B cell (primary cell): ENCODE measurements at regions not wholly inside any gene's neighbourhood (a gene's known extent, or its start where the extent isn't known, plus 50 kb on each side); places are given as distances from the start of the nearest gene placed in this dataset.

Experiments used
- ATAC-seq: fragments of 200-7000 bp; cut with Tn5 transposase; one replicate; pipeline ENCODE4 v1.10.0; 2021; ENCODE audit warnings: low read depth, mild to moderate bottlenecking, moderate number of reproducible peaks, moderate library complexity
- CTCF ChIA-PET: fragments of 350-600 bp; sonication (Branson Sonifier 250); formaldehyde crosslinking; loops from one replicate; lab custom pipeline; 2021; ENCODE audit warnings: antibody characterized with exemption, inconsistent platforms; lab: Charles Lee
- POLR2A ChIA-PET: fragments of 350-600 bp; sonication (Branson Sonifier 250); formaldehyde crosslinking; loops from one replicate; lab custom pipeline; 2021; ENCODE audit warnings: antibody characterized with exemption; lab: Charles Lee
- DNase-seq: peaks from one replicate; pipeline ENCODE4 v3.0.0; 2013
- H2AFZ ChIP-seq: 2 replicates; pipeline ENCODE4 v1.6.1; 2012; ENCODE audit warnings: mild to moderate bottlenecking, low read depth, low read length; ENCODE audit not compliant: insufficient read depth, poor library complexity, severe bottlenecking
- H3K27ac ChIP-seq, 2 donors: 1 replicate in 1 of 2; 2 replicates in 1 of 2; pipeline ENCODE4 v1.5.1; 2012 to 2013; ENCODE audit warnings: low read length in 2 of 2, mild to moderate bottlenecking in 2 of 2, moderate library complexity in 1 of 2
- H3K27me3 ChIP-seq, 4 experiments: fragments of 200-600 bp in 1 of 4; sonication (generic) in 1 of 4; replicated peaks in 1 of 4; 1 replicate in 2 of 4; 2 replicates in 2 of 4; pipeline versions ENCODE4 v1.6.1 to v1.7.0; 2013 to 2016; ENCODE audit warnings: low read length in 3 of 4, mild to moderate bottlenecking in 2 of 4, mixed read lengths in 1 of 4, moderate library complexity in 1 of 4; ENCODE audit not compliant: insufficient read depth in 4 of 4, control insufficient read depth in 3 of 4; ENCODE audit errors: control extremely low read depth in 1 of 4
- H3K36me3 ChIP-seq, 2 experiments: replicated peaks in 1 of 2; 1 replicate in 1 of 2; 2 replicates in 1 of 2; pipeline versions ENCODE4 v1.6.1 to v1.7.1; 2013; ENCODE audit warnings: low read length in 1 of 2; ENCODE audit not compliant: insufficient read depth in 2 of 2, control insufficient read depth in 1 of 2; ENCODE audit errors: control extremely low read depth in 1 of 2, extremely low read depth in 1 of 2
- H3K4me1 ChIP-seq, 2 donors: fragments of 200-600 bp in 1 of 2; sonication (generic) in 1 of 2; 1 replicate in 1 of 2; 2 replicates in 1 of 2; pipeline versions ENCODE4 v1.5.1 to v1.6.1; 2013 to 2017; ENCODE audit warnings: low read length in 2 of 2; ENCODE audit not compliant: control insufficient read depth in 2 of 2, insufficient read depth in 2 of 2
- H3K4me2 ChIP-seq: replicated peaks from 2 replicates; pipeline ENCODE3; 2012; ENCODE audit warnings: mild to moderate bottlenecking, low read depth, low read length; ENCODE audit not compliant: poor library complexity, severe bottlenecking
- H3K4me3 ChIP-seq, 5 experiments: fragments of 200-600 bp in 1 of 5; sonication (generic) in 1 of 5; 1 replicate in 3 of 5; 2 replicates in 2 of 5; pipeline versions ENCODE4 v1.5.1 to v1.7.0; 2011 to 2016; ENCODE audit warnings: low read length in 4 of 5, mild to moderate bottlenecking in 4 of 5, low read depth in 2 of 5, control low read depth in 1 of 5, moderate library complexity in 1 of 5; ENCODE audit not compliant: insufficient read depth in 1 of 5; ENCODE audit errors: control extremely low read depth in 1 of 5, extremely low read depth in 1 of 5
- H3K79me2 ChIP-seq: fragments of 200-600 bp; sonication (generic); one replicate; pipeline ENCODE4 v1.6.0; 2016; ENCODE audit warnings: low read length; ENCODE audit not compliant: control insufficient read depth, insufficient read depth
- H3K9ac ChIP-seq: fragments of 200-600 bp; sonication (generic); 2 replicates; pipeline ENCODE4 v1.6.1; 2017; ENCODE audit warnings: mild to moderate bottlenecking, low read length, moderate library complexity
- H3K9me3 ChIP-seq, 3 donors: one replicate each; pipeline versions ENCODE4 v1.6.1 to v1.7.1; 2013; ENCODE audit warnings: low read length in 2 of 3; ENCODE audit not compliant: control insufficient read depth in 2 of 3, insufficient read depth in 1 of 3; ENCODE audit errors: control extremely low read depth in 1 of 3
- H4K20me1 ChIP-seq: 2 replicates; pipeline ENCODE4 v1.6.0; 2012; ENCODE audit warnings: mild to moderate bottlenecking, low read length; ENCODE audit not compliant: insufficient read depth, control insufficient read depth, poor library complexity, severe bottlenecking
- H3K27ac Mint-ChIP-seq: one replicate; pipeline ENCODE4 v1.8.0; 2021; ENCODE audit warnings: mixed read lengths
- H3K27me3 Mint-ChIP-seq: one replicate; pipeline ENCODE4 v1.8.0; 2021; ENCODE audit warnings: mixed read lengths
- H3K4me1 Mint-ChIP-seq: one replicate; pipeline ENCODE4 v1.8.0; 2021; ENCODE audit warnings: mixed read lengths
- H3K4me3 Mint-ChIP-seq: one replicate; pipeline ENCODE4 v1.8.0; 2021; ENCODE audit warnings: mixed read lengths
- H3K9me3 Mint-ChIP-seq: one replicate; pipeline ENCODE4 v1.8.0; 2022; ENCODE audit warnings: mixed read lengths; ENCODE audit not compliant: insufficient read depth
- EZH2 ChIP-seq: IDR thresholded peaks from 2 replicates; pipeline ENCODE4 v1.6.1; 2012; ENCODE audit warnings: borderline replicate concordance, low read depth, mild to moderate bottlenecking, moderate library complexity, low read length; ENCODE audit not compliant: insufficient read depth, poor library complexity, severe bottlenecking
- WGBS: methylation state at CpG from one replicate; pipeline ENCODE4 v1.1.5; 2013; ENCODE audit warnings: missing lambda C conversion rate; ENCODE audit not compliant: insufficient coverage; 5-methylcytosine and 5-hydroxymethylcytosine counted together
- intact Hi-C: fragments of 100-400 bp; cut with micrococcal nuclease; formaldehyde crosslinking; loops from one replicate; pipeline ENCODE4 v1.10.0; 2022
- TF ChIP-seq, protein P1 (sequence below): fragments of 200-600 bp; IDR thresholded peaks from one replicate; pipeline ENCODE4 v1.8.0; 2022; ENCODE audit warnings: antibody characterized with exemption, mild to moderate bottlenecking

DNA sequence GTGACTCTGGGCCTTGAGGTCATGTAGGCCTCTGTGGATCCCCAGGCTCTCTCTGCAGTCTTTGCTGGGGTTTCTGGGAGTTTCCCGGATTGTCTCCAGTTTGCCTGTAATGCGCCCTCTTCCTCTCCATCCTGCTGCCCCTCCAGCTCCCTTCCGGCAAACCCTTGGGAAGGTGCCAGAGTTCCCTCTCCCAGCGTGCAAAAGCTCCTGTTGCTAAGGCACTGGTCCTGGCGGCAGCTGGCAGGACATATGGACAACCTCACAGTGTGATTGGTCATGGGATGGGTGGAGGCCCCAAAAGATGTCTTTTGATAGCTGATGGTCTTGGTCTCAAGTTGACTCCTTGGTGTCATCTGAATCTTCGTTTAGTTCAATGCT lies 320.1 kb downstream of the CYP26B1 start:
- H3K79me2 ChIP-seq: no peaks in the 10 kb centered on the region
- H3K9ac ChIP-seq: no peak overlapping the region
- no peaks in the 10 kb centered on the region for H3K4me1 ChIP-seq
- H3K4me1 Mint-ChIP-seq: no peaks in the 10 kb centered on the region
- no peak overlapping the region for H3K27ac ChIP-seq
- ChIA-PET CTCF (no interaction called here), POLR2A (no interaction called here)
- no peaks in the 10 kb centered on the region for H4K20me1 ChIP-seq
- ATAC-seq (no peak), DNase-seq (no peak)
- H2AFZ ChIP-seq: no peak overlapping the region
- H3K27ac Mint-ChIP-seq: no peak overlapping the region
- no peak overlapping the region for H3K4me3 Mint-ChIP-seq
- 95% methylated on average over 4 of the region's 6 CpGs for WGBS
- H3K36me3 ChIP-seq: no peaks in the 10 kb centered on the region
- H3K27me3 ChIP-seq: no peaks in the 10 kb centered on the region
- H3K4me2 ChIP-seq: no peak overlapping the region
- TF ChIP-seq, protein P1, sequence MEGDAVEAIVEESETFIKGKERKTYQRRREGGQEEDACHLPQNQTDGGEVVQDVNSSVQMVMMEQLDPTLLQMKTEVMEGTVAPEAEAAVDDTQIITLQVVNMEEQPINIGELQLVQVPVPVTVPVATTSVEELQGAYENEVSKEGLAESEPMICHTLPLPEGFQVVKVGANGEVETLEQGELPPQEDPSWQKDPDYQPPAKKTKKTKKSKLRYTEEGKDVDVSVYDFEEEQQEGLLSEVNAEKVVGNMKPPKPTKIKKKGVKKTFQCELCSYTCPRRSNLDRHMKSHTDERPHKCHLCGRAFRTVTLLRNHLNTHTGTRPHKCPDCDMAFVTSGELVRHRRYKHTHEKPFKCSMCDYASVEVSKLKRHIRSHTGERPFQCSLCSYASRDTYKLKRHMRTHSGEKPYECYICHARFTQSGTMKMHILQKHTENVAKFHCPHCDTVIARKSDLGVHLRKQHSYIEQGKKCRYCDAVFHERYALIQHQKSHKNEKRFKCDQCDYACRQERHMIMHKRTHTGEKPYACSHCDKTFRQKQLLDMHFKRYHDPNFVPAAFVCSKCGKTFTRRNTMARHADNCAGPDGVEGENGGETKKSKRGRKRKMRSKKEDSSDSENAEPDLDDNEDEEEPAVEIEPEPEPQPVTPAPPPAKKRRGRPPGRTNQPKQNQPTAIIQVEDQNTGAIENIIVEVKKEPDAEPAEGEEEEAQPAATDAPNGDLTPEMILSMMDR: no peak
- no peak for TF ChIP-seq EZH2
- no peak overlapping the region for H3K4me3 ChIP-seq
- peaks cover 0 to 4% (median 0%) of the 10 kb centered on the region in 3 donors for H3K9me3 ChIP-seq
- no peaks in the 10 kb centered on the region for H3K9me3 Mint-ChIP-seq
- intact Hi-C loops: no loop called here
- peaks cover 18% of the 10 kb centered on the region for H3K27me3 Mint-ChIP-seq

DNA sequence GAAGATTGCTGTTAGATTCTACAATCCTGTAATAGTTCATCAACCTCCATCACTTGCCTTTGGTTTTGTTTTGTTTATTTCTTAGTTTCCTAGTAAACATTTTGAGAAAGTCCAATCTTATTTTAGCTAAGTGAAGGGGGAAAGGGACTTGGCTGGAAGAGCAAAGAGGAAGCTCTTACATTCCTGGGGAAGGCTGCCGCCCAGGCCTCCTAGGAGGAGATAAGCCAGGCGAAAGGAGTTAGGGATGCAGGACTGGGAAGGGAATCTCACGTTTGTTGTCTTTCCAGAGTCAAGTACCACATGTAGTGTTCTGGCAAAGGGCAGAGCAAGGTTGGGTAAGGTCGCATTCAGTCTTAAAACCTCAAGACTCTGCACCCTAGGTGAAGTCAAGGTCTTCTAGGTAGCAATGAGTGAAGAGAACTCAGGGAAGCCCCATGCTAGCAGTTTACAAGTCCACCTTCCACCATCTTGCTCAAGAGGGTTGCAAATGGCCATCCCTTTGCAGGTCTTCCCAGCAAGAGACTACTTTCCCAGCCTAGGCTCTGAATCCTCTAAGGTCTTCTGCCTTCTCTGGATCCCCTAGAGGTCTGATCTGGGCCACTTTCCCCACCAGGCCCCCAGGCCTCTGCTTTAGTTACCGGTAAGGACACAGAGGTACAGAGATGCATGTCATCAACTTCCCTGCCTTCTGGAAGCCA lies 320.7 kb downstream of the CYP26B1 start:
- TF ChIP-seq, protein P1: no peak
- TF ChIP-seq EZH2: no peak
- ATAC-seq: no peak

More for the DNA sequence above, 320.7 kb downstream of the CYP26B1 start:
- H3K4me3 Mint-ChIP-seq: no peak overlapping the region
- Histone ChIP-seq H3K36me3 (no peaks in the 10 kb centered on the region), H3K27ac (no peak overlapping the region), H4K20me1 (no peaks in the 10 kb centered on the region), H3K79me2 (no peaks in the 10 kb centered on the region), H3K4me2 (no peak overlapping the region), H3K27me3 (no peaks in the 10 kb centered on the region), H2AFZ (no peak overlapping the region), H3K4me3 (no peak overlapping the region), H3K9me3 (peaks cover 0 to 4% (median 0%) of the 10 kb centered on the region in 3 donors), H3K4me1 (no peaks in the 10 kb centered on the region), H3K9ac (no peak overlapping the region)
- H3K27me3 Mint-ChIP-seq: peaks cover 18% of the 10 kb centered on the region
- H3K27ac Mint-ChIP-seq: no peak overlapping the region
- H3K9me3 Mint-ChIP-seq: no peaks in the 10 kb centered on the region
- no peak for DNase-seq
- ChIA-PET CTCF (interaction anchor here (0.6 kb wide), 1 partner anchor 32 kb away, joined by 3 read pairs; no protein-coding TSS in a partner anchor), POLR2A (no interaction called here)
- WGBS: 86% methylated on average over 4 of the region's 5 CpGs
- H3K4me1 Mint-ChIP-seq: no peaks in the 10 kb centered on the region
- intact Hi-C loops: no loop called here
